ENCODE measurements at regions not wholly inside any gene's neighbourhood (a gene's known extent, or its start where the extent isn't known, plus 50 kb on each side); places are given as distances from the start of the nearest gene placed in this dataset.

- H3K4me1 Mint-ChIP-seq = peaks cover 5 to 9% of the 10 kb centered on the region in 2 experiments; a peak in 3 of 4 replicates
- H3K4me3 Mint-ChIP-seq = no peak overlapping the region
- Histone ChIP-seq H4K91ac (ENCODE audit: insufficient read length, low read depth, low read length) (no peak overlapping the region), H3K56ac (ENCODE audit: insufficient read length, low read depth, low read length) (no peak overlapping the region), H3K18ac (ENCODE audit: insufficient read length, low read depth, low read length) (no peak overlapping the region), H3K14ac (ENCODE audit: insufficient read depth, low read length) (no peak overlapping the region), H3K23me2 (ENCODE audit: insufficient read length, low read depth, low read length, poor library complexity, severe bottlenecking) (no peaks in the 10 kb centered on the region), H4K8ac (replicated peaks; ENCODE audit: insufficient read length, low read depth, low read length) (no peak overlapping the region), H2BK12ac (ENCODE audit: insufficient read length, low read depth, low read length) (no peak overlapping the region), H3K27ac (ENCODE audit: insufficient read length, low read depth, low read length) (no peak overlapping the region), H2AK5ac (ENCODE audit: insufficient read length, low read length) (no peak overlapping the region), H3K79me2 (ENCODE audit: insufficient read depth, low read length) (no peaks in the 10 kb centered on the region), H3K79me1 (ENCODE audit: insufficient read depth, low read depth, low read length, poor library complexity, severe bottlenecking) (no peaks in the 10 kb centered on the region), H2BK15ac (ENCODE audit: low read depth, low read length) (no peak overlapping the region), H3K27me3 (ENCODE audit: insufficient read depth, low read length) (no peaks in the 10 kb centered on the region), H4K5ac (ENCODE audit: insufficient read length, low read depth, low read length) (no peak overlapping the region), H3K4me1 (ENCODE audit: insufficient read depth, low read length) (no peaks in the 10 kb centered on the region), H3K9me3 (ENCODE audit: control insufficient read depth, low read depth, low read length) (no peaks in the 10 kb centered on the region), H4K20me1 (ENCODE audit: control insufficient read depth, insufficient read depth, insufficient read length) (no peaks in the 10 kb centered on the region), H3K23ac (ENCODE audit: insufficient read length, low read depth, low read length) (no peak overlapping the region), H2AFZ (ENCODE audit: low read length) (no peak overlapping the region), H2BK120ac (ENCODE audit: low read depth, low read length, poor library complexity, severe bottlenecking) (no peak overlapping the region), H3K9ac (ENCODE audit: extremely low read depth, insufficient read length, low read length) (no peak overlapping the region), H2BK5ac (ENCODE audit: insufficient read length, low read length) (no peak overlapping the region), H3T11ph (ENCODE audit: low read length) (no peak overlapping the region), H2BK20ac (ENCODE audit: low read depth, low read length, poor library complexity, severe bottlenecking) (no peak overlapping the region), H3K4ac (ENCODE audit: low read depth, low read length) (no peak overlapping the region), H3K4me2 (ENCODE audit: insufficient read depth, insufficient read length, low read length) (no peak overlapping the region)
- H3K27ac Mint-ChIP-seq = no peak overlapping the region
- TF ChIP-seq CTCF (conservative IDR thresholded peaks at IDR 0.05) = no peak
- H3K9me3 Mint-ChIP-seq = peaks cover 4 to 7% of the 10 kb centered on the region in 2 experiments; a peak in 4 of 5 replicates
- WGBS (ENCODE audit: extremely low coverage, insufficient read length, low lambda C conversion rate) = no CpG with 5 or more reads among the region's 3 CpGs
- DNase-seq = no peak
- no peaks in the 10 kb centered on the region; the same call in 1 of the 2 replicates for H3K27me3 Mint-ChIP-seq (ENCODE audit: low read depth)
- H3K36me3 Mint-ChIP-seq (ENCODE audit: insufficient read depth in 1 of 3, low read depth in 3 of 3) = peaks cover 0 to 2% (median 0%) of the 10 kb centered on the region in 3 experiments; a peak in 1 of 7 replicates
Observed at GRCh38 chr10:84696610-84697009, 368.2 kb downstream of the CCSER2 start.

Data from H9 (cell line).